ENCODE measurements at regions not wholly inside any gene's neighbourhood (a gene's known extent, or its start where the extent isn't known, plus 50 kb on each side); places are given as distances from the start of the nearest gene placed in this dataset.

GRCh38 chr11:106608677-106609076 lies 409.6 kb downstream of the GUCY1A2 start:
- in situ Hi-C loops (cut with MboI) = no loop called here
- Histone ChIP-seq H3K9ac (ENCODE audit: insufficient read depth in 1 of 2, low read depth in 2 of 2, low read length in 2 of 2) (no peak overlapping the region), H3K9me1 (ENCODE audit: control insufficient read depth, insufficient read depth, low read length) (no peaks in the 10 kb centered on the region), H3K36me3 (ENCODE audit: control insufficient read depth, insufficient read depth, low read length) (no peaks in the 10 kb centered on the region), H3K27me3 (ENCODE audit: control insufficient read depth in 2 of 2, insufficient read depth in 2 of 2, low read length in 2 of 2) (no peaks in the 10 kb centered on the region), H4K20me1 (replicated peaks; ENCODE audit: control insufficient read depth, insufficient read depth, low read length) (no peaks in the 10 kb centered on the region), H3K4me1 (replicated peaks in 1 of 2; ENCODE audit: control insufficient read depth in 2 of 2, insufficient read depth in 2 of 2, low read length in 2 of 2) (no peaks in the 10 kb centered on the region), H2AFZ (ENCODE audit: low read depth, low read length) (no peak overlapping the region), H3K4me3 (no peak overlapping the region), H3K79me2 (ENCODE audit: control insufficient read depth, insufficient read depth, low read length) (no peaks in the 10 kb centered on the region), H3K4me2 (ENCODE audit: insufficient read depth, low read length) (no peak overlapping the region), H3K27ac (ENCODE audit: extremely low read depth, low read depth, low read length) (no peak overlapping the region), H3K9me3 (replicated peaks; ENCODE audit: control insufficient read depth, insufficient read depth, low read depth, low read length) (no peaks in the 10 kb centered on the region; the same call in 1 of the 2 replicates)
- no TSS peak for BruUV-seq (replicated peaks)
- intact Hi-C loops (cut with micrococcal nuclease) = no loop called here
- ChIA-PET POLR2A (no interaction called here), CTCF (ENCODE audit: low intra/inter-chr PET ratio) (no interaction called here)
- WGBS (ENCODE audit: insufficient coverage, low coverage, missing lambda C conversion rate) = 0% methylated on average over 3 of the region's 3 CpGs
- ATAC-seq = no peak
- no peak for DNase-seq (ENCODE audit: extremely low read depth in 1 of 4, low spot score in 3 of 4)
- TF ChIP-seq DLX4 (CRISPR knock-in tag; IDR thresholded peaks at IDR 0.05) (no peak), NFRKB (IDR thresholded peaks at IDR 0.05; ENCODE audit: low read depth) (no peak), ZNF75A (CRISPR knock-in tag; IDR thresholded peaks at IDR 0.05) (no peak), ZNF165 (CRISPR knock-in tag; IDR thresholded peaks at IDR 0.05; ENCODE audit: borderline replicate concordance) (no peak), HNRNPLL (IDR thresholded peaks at IDR 0.05; ENCODE audit: low read depth, low read length, poor library complexity, severe bottlenecking) (no peak), CTBP1 (IDR thresholded peaks at IDR 0.05; ENCODE audit: borderline replicate concordance) (no peak), ZNF197 (CRISPR knock-in tag; IDR thresholded peaks at IDR 0.05; ENCODE audit: low read depth) (no peak), JUN (IDR thresholded peaks at IDR 0.05; ENCODE audit: borderline replicate concordance, low read depth, low read length) (no peak), JUN (CRISPR knock-in tag; IDR thresholded peaks at IDR 0.05; ENCODE audit: borderline replicate concordance) (no peak)
- no peak for FAIRE-seq

Measured in K562 (cell line).